ENCODE measurements at regions not wholly inside any gene's neighbourhood (a gene's known extent, or its start where the extent isn't known, plus 50 kb on each side); places are given as distances from the start of the nearest gene placed in this dataset.

DNA sequence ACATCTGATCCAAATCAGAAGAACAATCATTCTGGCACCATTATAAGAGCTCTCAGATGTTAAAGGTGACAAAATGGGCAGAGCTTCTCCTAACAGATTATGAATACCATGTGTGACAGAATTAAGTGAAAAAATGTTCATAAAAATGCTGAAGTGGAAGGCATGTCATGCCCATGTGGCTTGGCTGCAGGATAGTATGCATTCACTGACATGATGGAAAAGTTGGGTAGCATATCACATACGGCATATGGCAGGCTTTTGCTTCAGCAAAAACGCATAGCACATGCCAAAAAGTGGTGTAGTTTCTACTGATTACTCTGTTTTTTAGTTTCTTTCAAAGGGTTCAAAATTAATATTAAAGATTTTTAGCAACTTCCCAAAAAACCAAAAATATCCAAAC lies 731.5 kb upstream of the EPHA7 start:
- H2AFZ ChIP-seq (ENCODE audit: low read depth, low read length, poor library complexity, severe bottlenecking), result no peak overlapping the region
- CTCF ChIA-PET, result no interaction called here
- H3K9me2 ChIP-seq (ENCODE audit: insufficient read depth), result no peaks in the 10 kb centered on the region
- H4K20me1 ChIP-seq (ENCODE audit: insufficient read depth), result no peaks in the 10 kb centered on the region
- H3K79me2 ChIP-seq (ENCODE audit: insufficient read depth, low read length), result no peaks in the 10 kb centered on the region
- DNase-seq (ENCODE audit: low read depth, low spot score), result no peak
- H3K4me2 ChIP-seq (ENCODE audit: low read length), result no peak overlapping the region
- no peaks in the 10 kb centered on the region for H3K4me1 ChIP-seq (ENCODE audit: control insufficient read depth in 1 of 2, insufficient read depth in 2 of 2, low read length in 2 of 2)
- H3K27me3 ChIP-seq (ENCODE audit: insufficient read depth, low read length), result no peaks in the 10 kb centered on the region
- RAD21 ChIA-PET (ENCODE audit: low non-redundant PET in 1 of 2, low total read pairs in 2 of 2, uncharacterized antibody in 2 of 2, unreplicated experiment in 2 of 2), result no interaction called here
- no peaks in the 10 kb centered on the region; a peak in 1 of 4 replicates for H3K9me3 ChIP-seq (ENCODE audit: control insufficient read depth in 1 of 2, insufficient read depth in 1 of 2, low read depth in 1 of 2, low read length in 2 of 2)
- TF ChIP-seq CBX3 (IDR thresholded peaks at IDR 0.05; ENCODE audit: low read depth), result no peak
- no peak for TF ChIP-seq POLR2A (IDR thresholded peaks at IDR 0.05; ENCODE audit: borderline replicate concordance, extremely low read depth, insufficient read depth, insufficient read length)
- no peak for TF ChIP-seq YY1 (IDR thresholded peaks at IDR 0.05; ENCODE audit: extremely low read depth, insufficient replicate concordance, low read depth, low read length)
- TF ChIP-seq SRF (IDR thresholded peaks at IDR 0.05; ENCODE audit: low read depth), result no peak
- no peak for TF ChIP-seq ZNF274 (IDR thresholded peaks at IDR 0.05; ENCODE audit: low read depth, low read length)
- TF ChIP-seq, protein P1, sequence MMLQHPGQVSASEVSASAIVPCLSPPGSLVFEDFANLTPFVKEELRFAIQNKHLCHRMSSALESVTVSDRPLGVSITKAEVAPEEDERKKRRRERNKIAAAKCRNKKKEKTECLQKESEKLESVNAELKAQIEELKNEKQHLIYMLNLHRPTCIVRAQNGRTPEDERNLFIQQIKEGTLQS (IDR thresholded peaks at IDR 0.05), result no peak
- TF ChIP-seq FOSL1 (IDR thresholded peaks at IDR 0.05; ENCODE audit: low read depth), result no peak
- TF ChIP-seq RAD21 (IDR thresholded peaks at IDR 0.05; ENCODE audit: low read depth), result no peak
- no peak for TF ChIP-seq EGR1 (IDR thresholded peaks at IDR 0.05; ENCODE audit: low read depth)
- TF ChIP-seq, protein P2, sequence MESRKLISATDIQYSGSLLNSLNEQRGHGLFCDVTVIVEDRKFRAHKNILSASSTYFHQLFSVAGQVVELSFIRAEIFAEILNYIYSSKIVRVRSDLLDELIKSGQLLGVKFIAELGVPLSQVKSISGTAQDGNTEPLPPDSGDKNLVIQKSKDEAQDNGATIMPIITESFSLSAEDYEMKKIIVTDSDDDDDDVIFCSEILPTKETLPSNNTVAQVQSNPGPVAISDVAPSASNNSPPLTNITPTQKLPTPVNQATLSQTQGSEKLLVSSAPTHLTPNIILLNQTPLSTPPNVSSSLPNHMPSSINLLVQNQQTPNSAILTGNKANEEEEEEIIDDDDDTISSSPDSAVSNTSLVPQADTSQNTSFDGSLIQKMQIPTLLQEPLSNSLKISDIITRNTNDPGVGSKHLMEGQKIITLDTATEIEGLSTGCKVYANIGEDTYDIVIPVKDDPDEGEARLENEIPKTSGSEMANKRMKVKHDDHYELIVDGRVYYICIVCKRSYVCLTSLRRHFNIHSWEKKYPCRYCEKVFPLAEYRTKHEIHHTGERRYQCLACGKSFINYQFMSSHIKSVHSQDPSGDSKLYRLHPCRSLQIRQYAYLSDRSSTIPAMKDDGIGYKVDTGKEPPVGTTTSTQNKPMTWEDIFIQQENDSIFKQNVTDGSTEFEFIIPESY (IDR thresholded peaks at IDR 0.05; ENCODE audit: extremely low read depth, insufficient replicate concordance, low read length), result no peak
- no peak for TF ChIP-seq EZH2phosphoT487 (IDR thresholded peaks at IDR 0.05; ENCODE audit: borderline replicate concordance)
- TF ChIP-seq POLR2AphosphoS5 (IDR thresholded peaks at IDR 0.05; ENCODE audit: low read depth, low read length), result no peak
- no peak for TF ChIP-seq TCF7L2 (IDR thresholded peaks at IDR 0.05; ENCODE audit: borderline replicate concordance, extremely low read depth, insufficient read depth, insufficient read length)
- TF ChIP-seq SIN3A (IDR thresholded peaks at IDR 0.05; ENCODE audit: low read depth), result no peak
- TF ChIP-seq, protein P3, sequence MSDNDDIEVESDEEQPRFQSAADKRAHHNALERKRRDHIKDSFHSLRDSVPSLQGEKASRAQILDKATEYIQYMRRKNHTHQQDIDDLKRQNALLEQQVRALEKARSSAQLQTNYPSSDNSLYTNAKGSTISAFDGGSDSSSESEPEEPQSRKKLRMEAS (IDR thresholded peaks at IDR 0.05), result no peak
- TF ChIP-seq, protein P4, sequence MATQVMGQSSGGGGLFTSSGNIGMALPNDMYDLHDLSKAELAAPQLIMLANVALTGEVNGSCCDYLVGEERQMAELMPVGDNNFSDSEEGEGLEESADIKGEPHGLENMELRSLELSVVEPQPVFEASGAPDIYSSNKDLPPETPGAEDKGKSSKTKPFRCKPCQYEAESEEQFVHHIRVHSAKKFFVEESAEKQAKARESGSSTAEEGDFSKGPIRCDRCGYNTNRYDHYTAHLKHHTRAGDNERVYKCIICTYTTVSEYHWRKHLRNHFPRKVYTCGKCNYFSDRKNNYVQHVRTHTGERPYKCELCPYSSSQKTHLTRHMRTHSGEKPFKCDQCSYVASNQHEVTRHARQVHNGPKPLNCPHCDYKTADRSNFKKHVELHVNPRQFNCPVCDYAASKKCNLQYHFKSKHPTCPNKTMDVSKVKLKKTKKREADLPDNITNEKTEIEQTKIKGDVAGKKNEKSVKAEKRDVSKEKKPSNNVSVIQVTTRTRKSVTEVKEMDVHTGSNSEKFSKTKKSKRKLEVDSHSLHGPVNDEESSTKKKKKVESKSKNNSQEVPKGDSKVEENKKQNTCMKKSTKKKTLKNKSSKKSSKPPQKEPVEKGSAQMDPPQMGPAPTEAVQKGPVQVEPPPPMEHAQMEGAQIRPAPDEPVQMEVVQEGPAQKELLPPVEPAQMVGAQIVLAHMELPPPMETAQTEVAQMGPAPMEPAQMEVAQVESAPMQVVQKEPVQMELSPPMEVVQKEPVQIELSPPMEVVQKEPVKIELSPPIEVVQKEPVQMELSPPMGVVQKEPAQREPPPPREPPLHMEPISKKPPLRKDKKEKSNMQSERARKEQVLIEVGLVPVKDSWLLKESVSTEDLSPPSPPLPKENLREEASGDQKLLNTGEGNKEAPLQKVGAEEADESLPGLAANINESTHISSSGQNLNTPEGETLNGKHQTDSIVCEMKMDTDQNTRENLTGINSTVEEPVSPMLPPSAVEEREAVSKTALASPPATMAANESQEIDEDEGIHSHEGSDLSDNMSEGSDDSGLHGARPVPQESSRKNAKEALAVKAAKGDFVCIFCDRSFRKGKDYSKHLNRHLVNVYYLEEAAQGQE (IDR thresholded peaks at IDR 0.05; ENCODE audit: low read depth), result no peak
- TF ChIP-seq EZH2 (IDR thresholded peaks at IDR 0.05), result no peak
- TF ChIP-seq JUND (IDR thresholded peaks at IDR 0.05), result no peak
- TF ChIP-seq CEBPB (IDR thresholded peaks at IDR 0.05; ENCODE audit: low read depth), result no peak
- no peak overlapping the region for H3K9ac ChIP-seq (ENCODE audit: low read length)
- no peak overlapping the region for H3K27ac ChIP-seq (ENCODE audit: low read depth, low read length)
- no TSS peak for BruUV-seq (replicated peaks)
- no peak overlapping the region for H3K4me3 ChIP-seq (replicated peaks in 1 of 2; ENCODE audit: low read depth in 1 of 2, low read length in 2 of 2)
- no peaks in the 10 kb centered on the region for H3K36me3 ChIP-seq (ENCODE audit: control insufficient read depth in 1 of 2, insufficient read depth in 2 of 2, low read length in 2 of 2)
- intact Hi-C loops (cut with micrococcal nuclease), result no loop called here
- no peak for ATAC-seq
- POLR2A ChIA-PET, result no interaction called here

Data from HCT116 (cell line).